SK-N-SH (cell line): ENCODE measurements at regions not wholly inside any gene's neighbourhood (a gene's known extent, or its start where the extent isn't known, plus 50 kb on each side); places are given as distances from the start of the nearest gene placed in this dataset.

Source experiments
- CTCF ChIA-PET: fragments of 300-600, 350-600 bp; formaldehyde crosslinking; extraction: SDS; loops from one replicate; lab custom pipeline; 2021; lab: Yijun Ruan, JAX
- POLR2A ChIA-PET: fragments of 350-600 bp; sonication (Branson Sonifier 250); formaldehyde crosslinking; extraction: SDS; loops from one replicate; lab custom pipeline; 2020; ENCODE audit warnings: antibody characterized with exemption, inconsistent platforms; lab: Yijun Ruan, JAX
- DNase-seq: peaks from one replicate; pipeline ENCODE4 v3.0.0; 2012
- H2AFZ ChIP-seq: fragments of 200-600 bp; sonication (generic); 2 replicates; pipeline ENCODE4 v1.8.1; 2016; ENCODE audit warnings: antibody characterized with exemption, mild to moderate bottlenecking, low read depth
- H3F3A ChIP-seq: fragments of 200-600 bp; sonication (generic); replicated peaks from 2 replicates; pipeline ENCODE3; 2016; ENCODE audit warnings: antibody characterized with exemption, mild to moderate bottlenecking; ENCODE audit not compliant: insufficient read depth
- H3K27ac ChIP-seq, 2 experiments: fragments of 200-500 bp in 1 of 2; fragments of 200-600 bp in 1 of 2; sonication (Bioruptor generic) in 1 of 2; sonication (generic), shearing (Covaris generic) in 1 of 2; 2 replicates each; pipeline versions ENCODE4 v1.5.1 to v1.6.1; 2014 to 2016; ENCODE audit warnings: low read depth in 2 of 2, inconsistent platforms in 1 of 2, low read length in 1 of 2, mild to moderate bottlenecking in 1 of 2, mixed read lengths in 1 of 2
- H3K27me3 ChIP-seq: fragments of 200-600 bp; sonication (generic), shearing (Covaris generic); 2 replicates; pipeline ENCODE4 v1.6.1; 2016; ENCODE audit warnings: mixed run types; ENCODE audit not compliant: insufficient read depth
- H3K36me3 ChIP-seq, 2 experiments: fragments of 200-500 bp in 1 of 2; fragments of 200-600 bp in 1 of 2; sonication (Bioruptor generic) in 1 of 2; sonication (generic) in 1 of 2; replicated peaks in 1 of 2; 2 replicates each; pipeline versions ENCODE3 to v1.5.1; 2014 to 2016; ENCODE audit warnings: low read length in 1 of 2, mild to moderate bottlenecking in 1 of 2; ENCODE audit not compliant: insufficient read depth in 2 of 2, control insufficient read depth in 1 of 2
- H3K4me1 ChIP-seq, 2 experiments: fragments of 200-500 bp in 1 of 2; fragments of 200-600 bp in 1 of 2; sonication (Bioruptor generic) in 1 of 2; sonication (generic), shearing (Covaris generic) in 1 of 2; 2 replicates each; pipeline versions ENCODE4 v1.5.1 to v1.6.1; 2014 to 2016; ENCODE audit warnings: low read depth in 1 of 2, low read length in 1 of 2, mixed run types in 1 of 2; ENCODE audit not compliant: insufficient read depth in 2 of 2, control insufficient read depth in 1 of 2
- H3K4me2 ChIP-seq: fragments of 200-600 bp; sonication (generic), shearing (Covaris generic); 2 replicates; pipeline ENCODE4 v1.6.1; 2017; ENCODE audit warnings: mixed run types
- H3K4me3 ChIP-seq, 2 experiments: fragments of 200-500 bp in 1 of 2; fragments of 200-600 bp in 1 of 2; sonication (Bioruptor generic) in 1 of 2; sonication (generic), shearing (Covaris generic) in 1 of 2; 2 replicates each; pipeline versions ENCODE4 v1.5.1 to v1.8.1; 2014 to 2016; ENCODE audit warnings: low read depth in 2 of 2, inconsistent platforms in 1 of 2, low read length in 1 of 2, mild to moderate bottlenecking in 1 of 2, mixed read lengths in 1 of 2, moderate library complexity in 1 of 2
- H3K79me2 ChIP-seq: fragments of 200-600 bp; sonication (generic); 2 replicates; pipeline ENCODE4 v1.8.1; 2017; ENCODE audit warnings: mild to moderate bottlenecking; ENCODE audit not compliant: insufficient read depth
- H3K9ac ChIP-seq: fragments of 200-600 bp; sonication (generic); 2 replicates; pipeline ENCODE4 v1.6.1; 2017; ENCODE audit warnings: mixed run types
- H3K9me2 ChIP-seq: fragments of 200-600 bp; sonication (generic); 2 replicates; pipeline ENCODE4 v1.6.1; 2017; ENCODE audit warnings: mixed run types
- H3K9me3 ChIP-seq: fragments of 200-600 bp; sonication (generic); 2 replicates; pipeline ENCODE4 v1.6.1; 2017; ENCODE audit warnings: mixed run types, mild to moderate bottlenecking, moderate library complexity
- H4K20me1 ChIP-seq: fragments of 200-600 bp; sonication (generic); 2 replicates; pipeline ENCODE4 v1.6.1; 2017; ENCODE audit warnings: mild to moderate bottlenecking, mixed run types; ENCODE audit not compliant: insufficient read depth
- EP300 ChIP-seq, 2 experiments: IDR thresholded peaks; 2 replicates each; pipeline versions ENCODE4 v1.4.0 to v1.6.1; 2012; ENCODE audit warnings: borderline replicate concordance in 1 of 2, low read depth in 1 of 2, low read length in 1 of 2
- EZH2phosphoT487 ChIP-seq: fragments of 200-600 bp; sonication (generic); IDR thresholded peaks from 2 replicates; pipeline ENCODE4 v1.6.1; 2017; ENCODE audit warnings: low read depth, mixed run types, mild to moderate bottlenecking, antibody characterized with exemption, moderate library complexity, borderline replicate concordance
- FOSL2 ChIP-seq: IDR thresholded peaks from 2 replicates; pipeline ENCODE4 v1.4.0; 2012; ENCODE audit warnings: low read depth, mild to moderate bottlenecking, moderate library complexity, borderline replicate concordance
- JUND ChIP-seq: IDR thresholded peaks from 2 replicates; pipeline ENCODE4 v1.4.0; 2012
- MXI1 ChIP-seq: IDR thresholded peaks from 2 replicates; pipeline ENCODE4 v1.6.1; 2012; ENCODE audit warnings: mild to moderate bottlenecking, low read depth, low read length, improper control_type of control experiment
- RCOR1 ChIP-seq: fragments of 150-350 bp; IDR thresholded peaks from 2 replicates; pipeline ENCODE4 v1.6.1; 2017; ENCODE audit warnings: antibody characterized with exemption, low read length
- RFX5 ChIP-seq: IDR thresholded peaks from 2 replicates; pipeline ENCODE4 v1.6.1; 2012; ENCODE audit warnings: mild to moderate bottlenecking, improper control_type of control experiment, low read length
- TAF1 ChIP-seq: IDR thresholded peaks from 2 replicates; pipeline ENCODE4 v1.6.1; 2012; ENCODE audit warnings: low read depth, mild to moderate bottlenecking, low read length, moderate library complexity, borderline replicate concordance
- TEAD4 ChIP-seq: IDR thresholded peaks from 2 replicates; pipeline ENCODE4 v1.4.0; 2012; ENCODE audit warnings: mild to moderate bottlenecking, borderline replicate concordance; ENCODE audit not compliant: insufficient read depth
- YY1 ChIP-seq: IDR thresholded peaks from 2 replicates; pipeline ENCODE4 v1.4.0; 2012; ENCODE audit warnings: low read depth, mild to moderate bottlenecking
- WGBS: methylation state at CpG from one replicate; pipeline ENCODE4 v1.1.6; 2017; ENCODE audit warnings: low lambda C conversion rate; 5-methylcytosine and 5-hydroxymethylcytosine counted together
- TF ChIP-seq, protein P1 (sequence below): fragments of 150-350 bp; IDR thresholded peaks from 2 replicates; pipeline ENCODE4 v1.6.1; 2017; ENCODE audit warnings: antibody characterized with exemption, low read length, low read depth, borderline replicate concordance
- TF ChIP-seq, protein P2 (sequence below): fragments of 150-350 bp; IDR thresholded peaks from 2 replicates; pipeline ENCODE4 v1.6.1; 2016; ENCODE audit warnings: mild to moderate bottlenecking, low read depth, low read length
- TF ChIP-seq, protein P3 (sequence below): fragments of 200-600 bp; sonication (generic); IDR thresholded peaks from 2 replicates; pipeline ENCODE4 v1.6.1; 2017; ENCODE audit warnings: antibody characterized with exemption, mild to moderate bottlenecking, moderate library complexity
- TF ChIP-seq, protein P4 (sequence below): IDR thresholded peaks from 2 replicates; pipeline ENCODE4 v1.6.1; 2012; ENCODE audit warnings: mild to moderate bottlenecking, low read depth, low read length, moderate library complexity
- TF ChIP-seq, protein P5 (sequence below): IDR thresholded peaks from 2 replicates; pipeline ENCODE4 v1.4.0; 2012; ENCODE audit warnings: low read depth
- TF ChIP-seq, protein P6 (sequence below): IDR thresholded peaks from 2 replicates; pipeline ENCODE4; 2012

DNA sequence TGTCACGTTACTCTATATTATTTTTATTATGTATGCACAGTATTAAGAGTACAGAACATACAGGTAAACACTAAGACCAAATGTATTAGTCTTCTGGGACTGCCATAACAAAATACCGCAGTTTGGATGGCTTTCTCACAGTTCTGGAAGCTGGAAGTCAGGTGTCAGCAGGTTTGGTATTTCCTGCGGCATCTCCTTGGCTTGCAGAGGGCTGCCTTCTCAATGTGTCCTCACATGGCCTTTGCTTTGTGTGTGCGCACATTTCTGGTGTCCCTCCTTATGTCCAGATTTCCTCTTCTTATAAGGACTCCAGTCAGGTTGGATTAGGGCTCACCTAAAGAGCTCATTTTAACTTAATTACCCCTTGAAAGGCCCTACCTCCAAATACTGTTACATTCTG, 53.8 kb upstream of the CPOX start:
- H3K4me1 ChIP-seq = no peaks in the 10 kb centered on the region
- H2AFZ ChIP-seq = no peak overlapping the region
- POLR2A ChIA-PET = no interaction called here
- no peaks in the 10 kb centered on the region for H3K36me3 ChIP-seq
- H3K27me3 ChIP-seq = no peaks in the 10 kb centered on the region
- 64% methylated on average over 4 of the region's 4 CpGs for WGBS
- H3K27ac ChIP-seq = no peak overlapping the region
- H4K20me1 ChIP-seq = no peaks in the 10 kb centered on the region
- H3K4me3 ChIP-seq = no peak overlapping the region
- H3F3A ChIP-seq = no peaks in the 10 kb centered on the region
- H3K9me2 ChIP-seq = no peaks in the 10 kb centered on the region
- no peak overlapping the region for H3K4me2 ChIP-seq
- CTCF ChIA-PET = interaction anchor here (1.3 kb wide), 2 partner anchors 13 to 28 kb away, joined by 3 to 4 read pairs; no protein-coding TSS in a partner anchor
- DNase-seq = no peak
- no peaks in the 10 kb centered on the region for H3K9me3 ChIP-seq
- H3K9ac ChIP-seq = no peak overlapping the region
- H3K79me2 ChIP-seq = no peaks in the 10 kb centered on the region
- TF ChIP-seq TAF1 (no peak), RCOR1 (no peak), JUND (no peak), RFX5 (no peak), YY1 (no peak), TEAD4 (no peak), FOSL2 (no peak), EP300 (IDR thresholded peaks at IDR 0.05; ENCODE audit: borderline replicate concordance in 1 of 2, low read depth in 1 of 2, low read length in 1 of 2) (no peak), EZH2phosphoT487 (no peak), MXI1 (no peak)
- TF ChIP-seq, protein P1, sequence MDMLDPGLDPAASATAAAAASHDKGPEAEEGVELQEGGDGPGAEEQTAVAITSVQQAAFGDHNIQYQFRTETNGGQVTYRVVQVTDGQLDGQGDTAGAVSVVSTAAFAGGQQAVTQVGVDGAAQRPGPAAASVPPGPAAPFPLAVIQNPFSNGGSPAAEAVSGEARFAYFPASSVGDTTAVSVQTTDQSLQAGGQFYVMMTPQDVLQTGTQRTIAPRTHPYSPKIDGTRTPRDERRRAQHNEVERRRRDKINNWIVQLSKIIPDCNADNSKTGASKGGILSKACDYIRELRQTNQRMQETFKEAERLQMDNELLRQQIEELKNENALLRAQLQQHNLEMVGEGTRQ = no peak
- TF ChIP-seq, protein P2, sequence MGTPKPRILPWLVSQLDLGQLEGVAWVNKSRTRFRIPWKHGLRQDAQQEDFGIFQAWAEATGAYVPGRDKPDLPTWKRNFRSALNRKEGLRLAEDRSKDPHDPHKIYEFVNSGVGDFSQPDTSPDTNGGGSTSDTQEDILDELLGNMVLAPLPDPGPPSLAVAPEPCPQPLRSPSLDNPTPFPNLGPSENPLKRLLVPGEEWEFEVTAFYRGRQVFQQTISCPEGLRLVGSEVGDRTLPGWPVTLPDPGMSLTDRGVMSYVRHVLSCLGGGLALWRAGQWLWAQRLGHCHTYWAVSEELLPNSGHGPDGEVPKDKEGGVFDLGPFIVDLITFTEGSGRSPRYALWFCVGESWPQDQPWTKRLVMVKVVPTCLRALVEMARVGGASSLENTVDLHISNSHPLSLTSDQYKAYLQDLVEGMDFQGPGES = no peak
- TF ChIP-seq, protein P3, sequence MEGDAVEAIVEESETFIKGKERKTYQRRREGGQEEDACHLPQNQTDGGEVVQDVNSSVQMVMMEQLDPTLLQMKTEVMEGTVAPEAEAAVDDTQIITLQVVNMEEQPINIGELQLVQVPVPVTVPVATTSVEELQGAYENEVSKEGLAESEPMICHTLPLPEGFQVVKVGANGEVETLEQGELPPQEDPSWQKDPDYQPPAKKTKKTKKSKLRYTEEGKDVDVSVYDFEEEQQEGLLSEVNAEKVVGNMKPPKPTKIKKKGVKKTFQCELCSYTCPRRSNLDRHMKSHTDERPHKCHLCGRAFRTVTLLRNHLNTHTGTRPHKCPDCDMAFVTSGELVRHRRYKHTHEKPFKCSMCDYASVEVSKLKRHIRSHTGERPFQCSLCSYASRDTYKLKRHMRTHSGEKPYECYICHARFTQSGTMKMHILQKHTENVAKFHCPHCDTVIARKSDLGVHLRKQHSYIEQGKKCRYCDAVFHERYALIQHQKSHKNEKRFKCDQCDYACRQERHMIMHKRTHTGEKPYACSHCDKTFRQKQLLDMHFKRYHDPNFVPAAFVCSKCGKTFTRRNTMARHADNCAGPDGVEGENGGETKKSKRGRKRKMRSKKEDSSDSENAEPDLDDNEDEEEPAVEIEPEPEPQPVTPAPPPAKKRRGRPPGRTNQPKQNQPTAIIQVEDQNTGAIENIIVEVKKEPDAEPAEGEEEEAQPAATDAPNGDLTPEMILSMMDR = no peak
- TF ChIP-seq, protein P4, sequence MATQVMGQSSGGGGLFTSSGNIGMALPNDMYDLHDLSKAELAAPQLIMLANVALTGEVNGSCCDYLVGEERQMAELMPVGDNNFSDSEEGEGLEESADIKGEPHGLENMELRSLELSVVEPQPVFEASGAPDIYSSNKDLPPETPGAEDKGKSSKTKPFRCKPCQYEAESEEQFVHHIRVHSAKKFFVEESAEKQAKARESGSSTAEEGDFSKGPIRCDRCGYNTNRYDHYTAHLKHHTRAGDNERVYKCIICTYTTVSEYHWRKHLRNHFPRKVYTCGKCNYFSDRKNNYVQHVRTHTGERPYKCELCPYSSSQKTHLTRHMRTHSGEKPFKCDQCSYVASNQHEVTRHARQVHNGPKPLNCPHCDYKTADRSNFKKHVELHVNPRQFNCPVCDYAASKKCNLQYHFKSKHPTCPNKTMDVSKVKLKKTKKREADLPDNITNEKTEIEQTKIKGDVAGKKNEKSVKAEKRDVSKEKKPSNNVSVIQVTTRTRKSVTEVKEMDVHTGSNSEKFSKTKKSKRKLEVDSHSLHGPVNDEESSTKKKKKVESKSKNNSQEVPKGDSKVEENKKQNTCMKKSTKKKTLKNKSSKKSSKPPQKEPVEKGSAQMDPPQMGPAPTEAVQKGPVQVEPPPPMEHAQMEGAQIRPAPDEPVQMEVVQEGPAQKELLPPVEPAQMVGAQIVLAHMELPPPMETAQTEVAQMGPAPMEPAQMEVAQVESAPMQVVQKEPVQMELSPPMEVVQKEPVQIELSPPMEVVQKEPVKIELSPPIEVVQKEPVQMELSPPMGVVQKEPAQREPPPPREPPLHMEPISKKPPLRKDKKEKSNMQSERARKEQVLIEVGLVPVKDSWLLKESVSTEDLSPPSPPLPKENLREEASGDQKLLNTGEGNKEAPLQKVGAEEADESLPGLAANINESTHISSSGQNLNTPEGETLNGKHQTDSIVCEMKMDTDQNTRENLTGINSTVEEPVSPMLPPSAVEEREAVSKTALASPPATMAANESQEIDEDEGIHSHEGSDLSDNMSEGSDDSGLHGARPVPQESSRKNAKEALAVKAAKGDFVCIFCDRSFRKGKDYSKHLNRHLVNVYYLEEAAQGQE = no peak
- TF ChIP-seq, protein P5, sequence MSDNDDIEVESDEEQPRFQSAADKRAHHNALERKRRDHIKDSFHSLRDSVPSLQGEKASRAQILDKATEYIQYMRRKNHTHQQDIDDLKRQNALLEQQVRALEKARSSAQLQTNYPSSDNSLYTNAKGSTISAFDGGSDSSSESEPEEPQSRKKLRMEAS = no peak
- TF ChIP-seq, protein P6, sequence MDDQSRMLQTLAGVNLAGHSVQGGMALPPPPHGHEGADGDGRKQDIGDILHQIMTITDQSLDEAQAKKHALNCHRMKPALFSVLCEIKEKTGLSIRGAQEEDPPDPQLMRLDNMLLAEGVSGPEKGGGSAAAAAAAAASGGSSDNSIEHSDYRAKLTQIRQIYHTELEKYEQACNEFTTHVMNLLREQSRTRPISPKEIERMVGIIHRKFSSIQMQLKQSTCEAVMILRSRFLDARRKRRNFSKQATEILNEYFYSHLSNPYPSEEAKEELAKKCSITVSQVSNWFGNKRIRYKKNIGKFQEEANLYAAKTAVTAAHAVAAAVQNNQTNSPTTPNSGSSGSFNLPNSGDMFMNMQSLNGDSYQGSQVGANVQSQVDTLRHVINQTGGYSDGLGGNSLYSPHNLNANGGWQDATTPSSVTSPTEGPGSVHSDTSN = no peak
